Endothelial cell of umbilical vein (primary cell): ENCODE measurements at regions not wholly inside any gene's neighbourhood (a gene's known extent, or its start where the extent isn't known, plus 50 kb on each side); places are given as distances from the start of the nearest gene placed in this dataset.

Source experiments
- BruUV-seq: library from RNA; stranded (reverse); fragments of 400-500 nt; replicated peaks from 2 replicates; lab custom pipeline; 2021; lab: Mats Ljungman, UMichigan
- CTCF ChIA-PET: fragments of 300-600, 350-600 bp; sonication (Branson Sonifier 250); formaldehyde crosslinking; loops from one replicate; lab custom pipeline; 2021; ENCODE audit warnings: antibody characterized with exemption, inconsistent platforms; lab: Charles Lee
- POLR2A ChIA-PET: fragments of 300-600, 350-600 bp; sonication (Branson Sonifier 250); formaldehyde crosslinking; loops from one replicate; lab custom pipeline; 2021; ENCODE audit warnings: antibody characterized with exemption, inconsistent platforms; lab: Charles Lee
- DNase-seq: peaks from one replicate; pipeline ENCODE4 v3.0.0-alpha.2; 2011; ENCODE audit warnings: low read depth, low spot score
- FAIRE-seq: peaks from 2 replicates; lab custom pipeline; 2011; peaks lifted over from hg19 to GRCh38; lab: Jason Lieb, UNC
- H2AFZ ChIP-seq: 2 replicates; pipeline ENCODE4 v1.6.0; 2012; ENCODE audit warnings: low read depth, low read length, control low read depth, inconsistent platforms
- H3K27ac ChIP-seq: 2 replicates; pipeline ENCODE4 v1.5.1; 2011; ENCODE audit warnings: low read depth, mild to moderate bottlenecking, control low read depth, low read length, moderate library complexity; ENCODE audit not compliant: insufficient read depth
- H3K27me3 ChIP-seq, 2 experiments: 2 replicates each; pipeline versions ENCODE4 v1.6.0 to v1.6.1; 2011; ENCODE audit warnings: low read length in 2 of 2, mixed read lengths in 1 of 2; ENCODE audit not compliant: control insufficient read depth in 2 of 2, insufficient read depth in 2 of 2
- H3K36me3 ChIP-seq, 2 experiments: 2 replicates in 1 of 2; 3 replicates in 1 of 2; pipeline ENCODE4 v1.5.1; 2011; ENCODE audit warnings: low read length in 2 of 2, mild to moderate bottlenecking in 1 of 2, moderate library complexity in 1 of 2; ENCODE audit not compliant: control insufficient read depth in 2 of 2, insufficient read depth in 2 of 2; ENCODE audit errors: extremely low read depth in 1 of 2
- H3K4me1 ChIP-seq: 3 replicates; pipeline ENCODE4 v1.5.1; 2011; ENCODE audit warnings: mild to moderate bottlenecking, low read length; ENCODE audit not compliant: control insufficient read depth, insufficient read depth; ENCODE audit errors: extremely low read depth
- H3K4me2 ChIP-seq: 2 replicates; pipeline ENCODE4 v1.6.1; 2011; ENCODE audit warnings: low read length, control low read depth, mixed read lengths; ENCODE audit not compliant: insufficient read depth
- H3K4me3 ChIP-seq, 3 experiments: fragments of 200-600 bp in 1 of 3; sonication (generic), shearing (Covaris generic) in 1 of 3; replicated peaks in 1 of 3; 2 replicates each; pipeline ENCODE4 v1.5.1; 2011 to 2016; ENCODE audit warnings: control low read depth in 3 of 3, low read length in 3 of 3, mild to moderate bottlenecking in 2 of 3, inconsistent platforms in 1 of 3, low read depth in 1 of 3, moderate library complexity in 1 of 3; ENCODE audit not compliant: insufficient read depth in 1 of 3
- H3K79me2 ChIP-seq: 2 replicates; pipeline ENCODE4 v1.6.0; 2012; ENCODE audit warnings: low read length, inconsistent platforms; ENCODE audit not compliant: control insufficient read depth, insufficient read depth
- H3K9ac ChIP-seq: replicated peaks from 2 replicates; pipeline ENCODE3; 2011; ENCODE audit warnings: low read length, control low read depth; ENCODE audit not compliant: insufficient read depth; ENCODE audit errors: extremely low read depth
- H3K9me1 ChIP-seq: replicated peaks from 3 replicates; pipeline ENCODE4 v1.6.0; 2011; ENCODE audit warnings: mild to moderate bottlenecking, low read length; ENCODE audit not compliant: control insufficient read depth, insufficient read depth; ENCODE audit errors: extremely low read depth
- H3K9me3 ChIP-seq: replicated peaks from 2 replicates; pipeline ENCODE4 v1.5.1; 2012; ENCODE audit warnings: low read length, inconsistent platforms; ENCODE audit not compliant: control insufficient read depth, insufficient read depth
- H4K20me1 ChIP-seq: replicated peaks from 2 replicates; pipeline ENCODE3; 2011; ENCODE audit warnings: mild to moderate bottlenecking, low read length; ENCODE audit not compliant: control insufficient read depth, insufficient read depth; ENCODE audit errors: extremely low read depth
- JUN ChIP-seq: IDR thresholded peaks from 2 replicates; pipeline ENCODE4 v1.6.1; 2011; ENCODE audit warnings: borderline replicate concordance, low read depth; ENCODE audit not compliant: insufficient read length, insufficient read depth
- POLR2A ChIP-seq: IDR thresholded peaks from 2 replicates; pipeline ENCODE4 v1.6.1; 2012; ENCODE audit warnings: low read depth, mild to moderate bottlenecking, control low read depth, low read length
- POLR2AphosphoS5 ChIP-seq: IDR thresholded peaks from 2 replicates; pipeline ENCODE4 v1.6.1; 2012; ENCODE audit warnings: low read depth, mild to moderate bottlenecking, control low read depth, low read length, moderate library complexity; ENCODE audit not compliant: insufficient read depth
- dilution Hi-C: fragments of 300-500 bp; cut with MboI; formaldehyde crosslinking; loops from one replicate; pipeline ENCODE4 v1.15.0; 2019; ENCODE audit warnings: low sequenced_read_pairs; ENCODE audit not compliant: extremely low pct_ligation_motif_present
- intact Hi-C: fragments of 100-400 bp; cut with micrococcal nuclease; formaldehyde crosslinking; loops from one replicate; pipeline ENCODE4 v1.10.0; 2022
- TF ChIP-seq, protein P1 (sequence below): IDR thresholded peaks from 2 replicates; pipeline ENCODE4 v1.6.1; 2011; ENCODE audit not compliant: insufficient read depth, insufficient read length

DNA sequence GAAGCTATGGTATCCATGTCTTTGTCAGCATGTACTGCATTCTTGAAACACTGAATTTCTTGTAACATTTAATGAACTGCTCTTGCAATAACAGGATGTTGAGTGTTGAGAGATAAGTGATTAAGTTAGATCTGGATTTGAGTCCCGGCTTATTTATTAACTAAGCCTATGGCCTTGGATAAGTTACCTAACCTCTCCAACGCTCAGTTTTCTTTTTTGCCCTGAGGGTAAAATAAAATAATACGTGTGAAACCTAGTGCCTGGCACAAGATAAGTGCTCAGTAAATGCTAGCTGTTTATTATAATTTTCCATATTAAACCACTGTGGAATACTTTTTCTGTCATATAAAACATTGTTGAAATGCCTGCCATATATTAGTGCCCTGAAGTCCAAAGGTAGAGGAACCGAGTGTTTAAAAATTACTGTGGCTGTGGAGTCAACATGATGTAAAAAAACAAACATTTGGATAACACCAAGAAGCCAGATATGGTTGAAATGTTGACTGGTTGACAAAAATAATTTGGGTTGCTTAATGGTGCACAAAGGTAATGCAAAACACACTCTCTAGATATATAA, 58.6 kb upstream of the ALB start:
- TF ChIP-seq POLR2A, result no peak
- TF ChIP-seq POLR2AphosphoS5, result no peak
- H4K20me1 ChIP-seq, result no peaks in the 10 kb centered on the region
- DNase-seq (no peak), FAIRE-seq (no peak)
- dilution Hi-C loops, result no loop called here
- H3K9me3 ChIP-seq, result no peaks in the 10 kb centered on the region
- no peak overlapping the region for H3K4me2 ChIP-seq
- H3K79me2 ChIP-seq, result no peaks in the 10 kb centered on the region
- ChIA-PET CTCF (no interaction called here), POLR2A (interaction anchor here (0.6 kb wide), 1 partner anchor 177 kb away, joined by 3 read pairs; no protein-coding TSS in a partner anchor)
- H3K4me3 ChIP-seq, result no peak overlapping the region
- H3K9ac ChIP-seq, result no peak overlapping the region
- no peak overlapping the region for H2AFZ ChIP-seq
- H3K4me1 ChIP-seq, result no peaks in the 10 kb centered on the region
- no TSS peak for BruUV-seq
- H3K36me3 ChIP-seq, result no peaks in the 10 kb centered on the region
- intact Hi-C loops, result no loop called here
- peaks cover 0 to 10% of the 10 kb centered on the region in 2 experiments for H3K27me3 ChIP-seq
- no peaks in the 10 kb centered on the region for H3K9me1 ChIP-seq
- H3K27ac ChIP-seq, result no peak overlapping the region

DNA sequence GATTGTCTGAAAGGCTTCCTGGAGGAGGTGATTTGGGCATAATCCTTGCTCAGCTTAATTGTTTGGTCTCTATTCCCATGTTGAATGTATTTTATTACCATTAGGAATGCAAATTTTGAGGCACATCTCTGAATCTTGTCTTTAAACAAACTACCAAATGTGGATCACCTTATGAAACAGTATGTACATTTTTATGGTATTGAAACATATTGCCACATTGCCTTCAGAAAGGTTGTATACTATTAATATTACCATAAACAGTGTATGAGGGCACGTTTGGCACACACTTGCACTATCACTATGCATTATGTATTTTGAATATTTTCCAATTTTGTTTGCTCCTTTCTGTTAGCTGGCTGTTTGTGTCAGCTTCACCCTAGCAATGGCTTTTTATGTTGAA, 60.0 kb upstream of the ALB start:
- Histone ChIP-seq H3K4me2 (no peak overlapping the region), H3K9me1 (no peaks in the 10 kb centered on the region), H3K27ac (no peak overlapping the region), H3K9ac (no peak overlapping the region), H3K27me3 (peaks cover 0 to 10% of the 10 kb centered on the region in 2 experiments), H2AFZ (no peak overlapping the region), H3K4me3 (no peak overlapping the region), H3K36me3 (no peaks in the 10 kb centered on the region), H3K79me2 (no peaks in the 10 kb centered on the region), H4K20me1 (no peaks in the 10 kb centered on the region), H3K4me1 (no peaks in the 10 kb centered on the region), H3K9me3 (no peaks in the 10 kb centered on the region)
- no TSS peak for BruUV-seq
- dilution Hi-C loops, result no loop called here
- intact Hi-C loops, result loop anchor here (5.0 kb wide), 3 partner anchors 103 to 788 kb away; no protein-coding TSS in a partner anchor
- FAIRE-seq, result no peak
- POLR2A ChIA-PET, result no interaction called here
- no peak for DNase-seq
- CTCF ChIA-PET, result interaction anchor here (1.3 kb wide), 1 partner anchor 11 kb away, joined by 3 read pairs; no protein-coding TSS in a partner anchor
- no peak for TF ChIP-seq POLR2AphosphoS5
- TF ChIP-seq, protein P1, sequence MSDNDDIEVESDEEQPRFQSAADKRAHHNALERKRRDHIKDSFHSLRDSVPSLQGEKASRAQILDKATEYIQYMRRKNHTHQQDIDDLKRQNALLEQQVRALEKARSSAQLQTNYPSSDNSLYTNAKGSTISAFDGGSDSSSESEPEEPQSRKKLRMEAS, result no peak
- TF ChIP-seq JUN, result no peak
